OCI-LY1 (cell line): ENCODE measurements at regions not wholly inside any gene's neighbourhood (a gene's known extent, or its start where the extent isn't known, plus 50 kb on each side); places are given as distances from the start of the nearest gene placed in this dataset.
"Not testable (repeated sequence)": the region's sequence is repeated elsewhere in the genome, so short reads cannot be mapped to it uniquely, and the experiment has no call there.

Source experiments
- H2AFZ ChIP-seq: fragments of 200-600 bp; sonication (generic), shearing (Covaris generic); 2 replicates; pipeline ENCODE4 v1.6.0; 2014; ENCODE audit warnings: antibody characterized with exemption, mild to moderate bottlenecking, low read length
- H3F3A ChIP-seq: fragments of 200-600 bp; sonication (generic), shearing (Covaris generic); 2 replicates; pipeline ENCODE4 v1.6.0; 2014; ENCODE audit warnings: mild to moderate bottlenecking, antibody characterized with exemption, low read length, moderate library complexity; ENCODE audit not compliant: insufficient read depth
- H3K27ac ChIP-seq: fragments of 200-600 bp; sonication (generic); 2 replicates; pipeline ENCODE4 v1.5.1; 2014; ENCODE audit warnings: low read length, mixed run types, mild to moderate bottlenecking, low read depth; ENCODE audit not compliant: poor library complexity, severe bottlenecking
- H3K27me3 ChIP-seq: fragments of 200-600 bp; sonication (generic); 2 replicates; pipeline ENCODE4 v1.6.0; 2014; ENCODE audit warnings: antibody characterized with exemption, mild to moderate bottlenecking, low read length, moderate library complexity; ENCODE audit not compliant: insufficient read depth
- H3K36me3 ChIP-seq: fragments of 200-600 bp; sonication (generic); 2 replicates; pipeline ENCODE4 v1.6.1; 2014; ENCODE audit warnings: mild to moderate bottlenecking, antibody characterized with exemption, low read length, moderate library complexity, mixed read lengths; ENCODE audit not compliant: insufficient read depth
- H3K4me1 ChIP-seq: fragments of 200-600 bp; sonication (generic); 2 replicates; pipeline ENCODE4 v1.5.1; 2014; ENCODE audit warnings: mild to moderate bottlenecking, low read length, moderate library complexity; ENCODE audit not compliant: insufficient read depth, severe bottlenecking
- H3K4me2 ChIP-seq: fragments of 200-600 bp; sonication (generic), shearing (Covaris generic); 2 replicates; pipeline ENCODE4 v1.6.1; 2014; ENCODE audit warnings: low read length
- H3K4me3 ChIP-seq: fragments of 200-600 bp; sonication (generic); 2 replicates; pipeline ENCODE4 v1.5.1; 2014; ENCODE audit warnings: low read length, low read depth, mild to moderate bottlenecking, mixed read lengths; ENCODE audit not compliant: poor library complexity, severe bottlenecking
- H3K79me2 ChIP-seq: fragments of 200-600 bp; shearing (Covaris generic); 2 replicates; pipeline ENCODE4 v1.6.1; 2016; ENCODE audit warnings: mixed run types, low read length, mixed read lengths; ENCODE audit not compliant: insufficient read depth
- H3K9ac ChIP-seq: fragments of 200-600 bp; sonication (generic), shearing (Covaris generic); 2 replicates; pipeline ENCODE4 v1.6.1; 2014; ENCODE audit warnings: mild to moderate bottlenecking, low read length, mixed read lengths
- H3K9me2 ChIP-seq: fragments of 200-600 bp; sonication (generic), shearing (Covaris generic); 2 replicates; pipeline ENCODE4 v1.6.1; 2014; ENCODE audit warnings: low read depth, mild to moderate bottlenecking, low read length, mixed read lengths
- H3K9me3 ChIP-seq: fragments of 200-600 bp; shearing (Covaris generic); 2 replicates; pipeline ENCODE4 v1.6.1; 2014; ENCODE audit warnings: low read length, mixed read lengths
- H4K20me1 ChIP-seq: fragments of 200-600 bp; sonication (generic), shearing (Covaris generic); 2 replicates; pipeline ENCODE4 v1.6.0; 2016; ENCODE audit warnings: mild to moderate bottlenecking, low read length; ENCODE audit not compliant: insufficient read depth
- EZH2 ChIP-seq: fragments of 200-600 bp; sonication (generic), shearing (Covaris generic); IDR thresholded peaks from 2 replicates; pipeline ENCODE4 v1.8.0; 2017; ENCODE audit warnings: borderline replicate concordance, mixed run types, mild to moderate bottlenecking, antibody characterized with exemption, low read length, moderate library complexity, mixed read lengths
- TF ChIP-seq, protein P1 (sequence below): fragments of 200-600 bp; sonication (generic), shearing (Covaris generic); IDR thresholded peaks from 2 replicates; pipeline ENCODE4 v1.5.1; 2017; ENCODE audit warnings: mild to moderate bottlenecking, antibody characterized with exemption, low read length, moderate library complexity, mixed read lengths

DNA sequence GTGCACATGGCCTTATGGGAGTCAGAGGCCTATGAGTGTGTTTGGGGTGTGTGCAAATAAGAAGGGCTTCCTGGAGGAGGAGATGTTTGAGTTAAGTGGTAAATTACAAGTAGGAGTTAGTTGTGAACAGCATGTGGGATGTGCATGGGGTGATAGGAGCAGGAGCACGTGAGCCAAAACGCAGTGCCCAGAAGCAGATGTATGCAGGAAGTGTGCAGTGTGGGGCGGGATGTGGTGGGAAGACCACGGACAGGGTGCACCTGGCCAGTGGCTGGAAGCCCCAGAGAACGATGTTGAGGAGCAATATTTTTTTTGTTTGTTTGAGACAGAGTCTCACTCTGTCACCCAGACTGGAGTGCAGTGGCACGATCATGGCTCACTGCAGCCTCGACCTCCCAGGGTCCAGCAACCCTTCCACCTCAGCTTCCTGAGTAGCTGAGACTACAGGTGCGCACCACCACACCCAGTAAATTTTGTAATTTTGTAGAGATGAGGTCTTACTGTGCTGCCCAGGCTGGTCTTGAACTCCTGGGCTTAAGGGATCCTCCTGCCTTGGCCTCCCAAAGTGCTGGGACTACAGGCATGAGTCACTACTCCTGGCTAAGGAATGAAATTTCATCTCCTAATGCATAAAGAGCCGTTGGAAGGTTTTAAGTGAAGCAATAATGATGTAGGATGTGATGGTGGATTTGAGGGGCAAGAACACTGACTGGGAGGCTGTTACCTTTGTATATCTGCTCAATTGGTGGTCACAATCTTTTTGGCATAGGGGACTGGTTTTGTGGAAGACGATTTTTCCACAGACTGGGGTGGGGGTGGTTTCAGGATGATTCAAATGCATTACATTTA lies 78.4 kb downstream of the LYZL2 start:
- no peak for TF ChIP-seq EZH2
- TF ChIP-seq, protein P1, sequence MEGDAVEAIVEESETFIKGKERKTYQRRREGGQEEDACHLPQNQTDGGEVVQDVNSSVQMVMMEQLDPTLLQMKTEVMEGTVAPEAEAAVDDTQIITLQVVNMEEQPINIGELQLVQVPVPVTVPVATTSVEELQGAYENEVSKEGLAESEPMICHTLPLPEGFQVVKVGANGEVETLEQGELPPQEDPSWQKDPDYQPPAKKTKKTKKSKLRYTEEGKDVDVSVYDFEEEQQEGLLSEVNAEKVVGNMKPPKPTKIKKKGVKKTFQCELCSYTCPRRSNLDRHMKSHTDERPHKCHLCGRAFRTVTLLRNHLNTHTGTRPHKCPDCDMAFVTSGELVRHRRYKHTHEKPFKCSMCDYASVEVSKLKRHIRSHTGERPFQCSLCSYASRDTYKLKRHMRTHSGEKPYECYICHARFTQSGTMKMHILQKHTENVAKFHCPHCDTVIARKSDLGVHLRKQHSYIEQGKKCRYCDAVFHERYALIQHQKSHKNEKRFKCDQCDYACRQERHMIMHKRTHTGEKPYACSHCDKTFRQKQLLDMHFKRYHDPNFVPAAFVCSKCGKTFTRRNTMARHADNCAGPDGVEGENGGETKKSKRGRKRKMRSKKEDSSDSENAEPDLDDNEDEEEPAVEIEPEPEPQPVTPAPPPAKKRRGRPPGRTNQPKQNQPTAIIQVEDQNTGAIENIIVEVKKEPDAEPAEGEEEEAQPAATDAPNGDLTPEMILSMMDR = no peak
- Histone ChIP-seq H3K27ac (no peak overlapping the region), H3K9me2 (no peaks in the 10 kb centered on the region), H3K4me3 (no peak overlapping the region), H3K4me2 (no peak overlapping the region), H3K9ac (no peak overlapping the region), H3K4me1 (no peaks in the 10 kb centered on the region), H3K27me3 (no peaks in the 10 kb centered on the region), H4K20me1 (no peaks in the 10 kb centered on the region), H3K36me3 (no peaks in the 10 kb centered on the region), H3K9me3 (no peaks in the 10 kb centered on the region), H3F3A (no peaks in the 10 kb centered on the region), H3K79me2 (no peaks in the 10 kb centered on the region), H2AFZ (no peak overlapping the region)

DNA sequence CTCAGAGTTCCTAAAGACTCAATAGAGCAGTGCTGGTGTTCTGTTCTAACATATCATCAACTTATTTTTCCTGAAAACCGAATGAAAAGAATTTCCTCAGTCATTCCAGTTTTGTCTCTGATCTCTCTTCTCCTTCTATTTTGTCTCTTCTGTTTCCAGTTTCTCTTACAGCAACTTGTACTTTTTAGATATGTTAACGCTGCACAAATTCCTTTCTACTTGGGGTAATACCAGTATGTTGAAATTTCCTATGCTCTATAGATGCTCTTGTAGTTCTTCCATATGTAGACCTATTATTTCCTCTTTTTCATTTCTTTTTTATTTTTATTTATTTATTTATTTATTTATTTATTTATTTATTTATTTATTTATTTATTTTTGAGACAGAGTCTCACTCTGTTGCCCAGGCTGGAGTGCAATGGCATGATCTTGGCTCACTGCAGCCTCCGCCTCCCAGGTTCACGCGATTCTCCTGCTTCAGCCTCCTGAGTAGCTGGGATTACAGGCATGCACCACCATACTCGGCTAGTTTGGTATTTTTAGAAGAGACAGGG lies 80.3 kb downstream of the LYZL2 start:
- not testable (repeated sequence) for H3F3A ChIP-seq, H3K79me2 ChIP-seq, H3K9me3 ChIP-seq, H3K4me2 ChIP-seq, H3K27ac ChIP-seq, H3K4me1 ChIP-seq, H3K4me3 ChIP-seq, H3K36me3 ChIP-seq, H2AFZ ChIP-seq, H3K27me3 ChIP-seq, H3K9ac ChIP-seq, H4K20me1 ChIP-seq, H3K9me2 ChIP-seq

DNA sequence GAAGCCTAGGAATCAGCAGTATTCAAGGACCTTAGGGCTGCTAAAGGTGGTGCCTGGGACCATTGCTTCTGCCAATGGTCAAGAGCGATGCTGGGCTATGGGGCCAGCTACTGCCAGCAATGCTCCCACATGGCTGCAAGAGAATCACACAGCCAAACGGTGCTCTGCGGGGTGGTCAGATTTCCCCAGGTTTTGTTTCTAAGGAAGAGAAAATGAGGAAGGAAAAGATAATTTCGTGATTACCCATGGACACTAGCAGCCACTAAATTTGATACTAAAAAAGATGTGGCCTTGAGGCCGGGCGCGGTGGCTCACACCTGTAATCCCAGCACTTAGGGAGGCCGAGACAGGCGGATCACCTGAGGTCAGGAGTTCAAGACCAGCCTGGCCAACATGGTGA lies 83.0 kb downstream of the LYZL2 start:
- Histone ChIP-seq H3K36me3 (no peaks in the 10 kb centered on the region), H3K27ac (no peak overlapping the region), H3K4me2 (no peak overlapping the region), H3K4me1 (peaks cover 8% of the 10 kb centered on the region), H3K9me2 (no peaks in the 10 kb centered on the region), H3K4me3 (no peak overlapping the region), H3K79me2 (no peaks in the 10 kb centered on the region), H3K9me3 (no peaks in the 10 kb centered on the region), H3K9ac (no peak overlapping the region), H4K20me1 (no peaks in the 10 kb centered on the region), H3K27me3 (no peaks in the 10 kb centered on the region), H3F3A (no peaks in the 10 kb centered on the region), H2AFZ (no peak overlapping the region)
- no peak for TF ChIP-seq EZH2
- TF ChIP-seq, protein P1 = no peak

DNA sequence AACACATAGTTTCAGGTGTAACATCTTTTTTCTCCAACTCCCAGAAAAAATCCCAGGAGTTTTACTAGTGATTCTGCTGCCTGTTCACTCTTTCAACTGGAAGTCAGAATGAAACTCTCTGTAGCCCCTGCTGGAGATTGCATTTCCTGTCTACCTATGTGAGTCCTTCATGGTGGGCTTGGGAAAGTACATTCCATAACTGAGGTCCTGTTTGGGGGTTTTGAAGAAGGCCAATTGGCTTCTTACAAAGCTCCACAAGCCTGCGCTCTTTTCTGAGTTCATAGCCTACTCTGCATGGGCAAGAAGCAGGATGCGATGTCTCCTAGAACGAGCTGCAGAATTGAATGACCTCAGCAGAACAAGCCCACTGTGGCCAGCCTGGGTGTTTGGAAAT lies 86.7 kb downstream of the LYZL2 start:
- no peak for TF ChIP-seq EZH2
- TF ChIP-seq, protein P1 = no peak
- no peaks in the 10 kb centered on the region for H3K9me2 ChIP-seq
- H3K27ac ChIP-seq = no peak overlapping the region
- no peaks in the 10 kb centered on the region for H3K9me3 ChIP-seq
- H3K79me2 ChIP-seq = no peaks in the 10 kb centered on the region
- H3K36me3 ChIP-seq = no peaks in the 10 kb centered on the region
- no peaks in the 10 kb centered on the region for H4K20me1 ChIP-seq
- H3K4me1 ChIP-seq = peaks cover 8% of the 10 kb centered on the region
- H3K27me3 ChIP-seq = no peaks in the 10 kb centered on the region
- H3K9ac ChIP-seq = no peak overlapping the region
- H3F3A ChIP-seq = no peaks in the 10 kb centered on the region
- no peak overlapping the region for H3K4me2 ChIP-seq
- H2AFZ ChIP-seq = no peak overlapping the region
- H3K4me3 ChIP-seq = no peak overlapping the region
